HAP-1 (cell line): ENCODE measurements at regions not wholly inside any gene's neighbourhood (a gene's known extent, or its start where the extent isn't known, plus 50 kb on each side); places are given as distances from the start of the nearest gene placed in this dataset.

ENCODE experiments used
- DNase-seq, 2 experiments: peaks; one replicate each; pipeline ENCODE4 v3.0.0-alpha.2; 2016 to 2020; ENCODE audit warnings: low spot score in 2 of 2
- H3K27me3 ChIP-seq: fragments of 250-450 bp; sonication (Bioruptor Pico); 2 replicates; pipeline ENCODE4 v1.5.1; 2020; ENCODE audit warnings: low read depth, mild to moderate bottlenecking, moderate library complexity
- H3K36me3 ChIP-seq: fragments of 250-450 bp; sonication (Bioruptor Pico); replicated peaks from 2 replicates; pipeline ENCODE4 v1.5.1; 2020; ENCODE audit warnings: mild to moderate bottlenecking
- H3K4me1 ChIP-seq: fragments of 250-450 bp; sonication (Bioruptor Pico); 2 replicates; pipeline ENCODE4 v1.5.1; 2020; ENCODE audit warnings: mild to moderate bottlenecking
- H3K4me3 ChIP-seq: fragments of 250-450 bp; sonication (Bioruptor Pico); 2 replicates; pipeline ENCODE4 v1.5.1; 2020; ENCODE audit warnings: mild to moderate bottlenecking, moderate library complexity
- H3K9me3 ChIP-seq: fragments of 250-450 bp; sonication (Bioruptor Pico); 2 replicates; pipeline ENCODE4 v1.5.1; 2020; ENCODE audit warnings: mild to moderate bottlenecking, moderate library complexity
- in situ Hi-C: fragments of 300-500 bp; cut with MboI; formaldehyde crosslinking; loops from 3 replicates; pipeline ENCODE4 v1.14.3; 2020; ENCODE audit warnings: low sequenced_read_pairs, inconsistent platforms, mixed read lengths

GRCh38 chr2:57563015-57563414 is 483.6 kb upstream of the VRK2 start:
- Histone ChIP-seq H3K27me3 (no peaks in the 10 kb centered on the region), H3K4me3 (no peak overlapping the region), H3K36me3 (no peaks in the 10 kb centered on the region), H3K4me1 (no peaks in the 10 kb centered on the region), H3K9me3 (no peaks in the 10 kb centered on the region)
- in situ Hi-C loops = no loop called here
- DNase-seq = no peak

GRCh38 chr2:57567245-57567644 is 479.4 kb upstream of the VRK2 start:
- H3K27me3 ChIP-seq = 0 out of 2 replicates have a peak, but pooled peaks cover 4% of the 10 kb centered on the region
- no peaks in the 10 kb centered on the region for H3K36me3 ChIP-seq
- no peaks in the 10 kb centered on the region for H3K4me1 ChIP-seq
- in situ Hi-C loops = no loop called here
- H3K4me3 ChIP-seq = no peak overlapping the region
- no peak for DNase-seq
- H3K9me3 ChIP-seq = no peaks in the 10 kb centered on the region

GRCh38 chr2:57569396-57569795 is 477.2 kb upstream of the VRK2 start:
- Histone ChIP-seq H3K4me3 (no peak overlapping the region), H3K27me3 (0 out of 2 replicates have a peak, but pooled peaks cover 4% of the 10 kb centered on the region), H3K4me1 (no peaks in the 10 kb centered on the region), H3K36me3 (no peaks in the 10 kb centered on the region), H3K9me3 (no peaks in the 10 kb centered on the region)
- in situ Hi-C loops = no loop called here
- DNase-seq = no peak

- Histone ChIP-seq H3K4me3 (no peak overlapping the region), H3K36me3 (no peaks in the 10 kb centered on the region), H3K27me3 (0 out of 2 replicates have a peak, but pooled peaks cover 4% of the 10 kb centered on the region), H3K4me1 (no peaks in the 10 kb centered on the region), H3K9me3 (no peaks in the 10 kb centered on the region)
- DNase-seq = no peak
- in situ Hi-C loops = no loop called here
These were observed 475.6 kb upstream of the VRK2 start for GRCh38 chr2:57570961-57571360.

- Histone ChIP-seq H3K4me3 (no peak overlapping the region), H3K4me1 (no peaks in the 10 kb centered on the region), H3K36me3 (no peaks in the 10 kb centered on the region), H3K27me3 (peaks cover 4% of the 10 kb centered on the region; the same call in 1 of the 2 replicates), H3K9me3 (no peaks in the 10 kb centered on the region)
- DNase-seq = no peak
- in situ Hi-C loops = no loop called here
These were observed 470.8 kb upstream of the VRK2 start for GRCh38 chr2:57575700-57576268.

- Histone ChIP-seq H3K9me3 (no peaks in the 10 kb centered on the region), H3K4me1 (no peaks in the 10 kb centered on the region), H3K4me3 (no peak overlapping the region), H3K36me3 (no peaks in the 10 kb centered on the region), H3K27me3 (no peaks in the 10 kb centered on the region; the same call in 1 of the 2 replicates)
- in situ Hi-C loops = no loop called here
- no peak for DNase-seq
These were observed 469.6 kb upstream of the VRK2 start for GRCh38 chr2:57576983-57577382.

GRCh38 chr2:57597940-57598339 is 448.7 kb upstream of the VRK2 start:
- DNase-seq = no peak
- in situ Hi-C loops = no loop called here
- H3K4me1 ChIP-seq = no peaks in the 10 kb centered on the region
- H3K9me3 ChIP-seq = no peaks in the 10 kb centered on the region
- H3K27me3 ChIP-seq = no peaks in the 10 kb centered on the region
- no peaks in the 10 kb centered on the region for H3K36me3 ChIP-seq
- no peak overlapping the region for H3K4me3 ChIP-seq

GRCh38 chr2:57598551-57598950 is 448.1 kb upstream of the VRK2 start:
- DNase-seq = no peak
- Histone ChIP-seq H3K4me3 (no peak overlapping the region), H3K36me3 (no peaks in the 10 kb centered on the region), H3K4me1 (no peaks in the 10 kb centered on the region), H3K27me3 (no peaks in the 10 kb centered on the region), H3K9me3 (no peaks in the 10 kb centered on the region)
- in situ Hi-C loops = no loop called here

- no peak for DNase-seq
- H3K4me1 ChIP-seq = no peaks in the 10 kb centered on the region
- H3K4me3 ChIP-seq = no peak overlapping the region
- in situ Hi-C loops = no loop called here
- H3K27me3 ChIP-seq = no peaks in the 10 kb centered on the region
- H3K36me3 ChIP-seq = no peaks in the 10 kb centered on the region
- H3K9me3 ChIP-seq = no peaks in the 10 kb centered on the region
These were observed 443.9 kb upstream of the VRK2 start for GRCh38 chr2:57602733-57603132.

- Histone ChIP-seq H3K9me3 (no peaks in the 10 kb centered on the region), H3K4me3 (no peak overlapping the region), H3K27me3 (no peaks in the 10 kb centered on the region), H3K4me1 (no peaks in the 10 kb centered on the region), H3K36me3 (no peaks in the 10 kb centered on the region)
- DNase-seq = no peak
- in situ Hi-C loops = no loop called here
These were observed 431.6 kb upstream of the VRK2 start for GRCh38 chr2:57614988-57615387.

- H3K4me1 ChIP-seq = no peaks in the 10 kb centered on the region
- in situ Hi-C loops = no loop called here
- no peaks in the 10 kb centered on the region for H3K27me3 ChIP-seq
- H3K36me3 ChIP-seq = no peaks in the 10 kb centered on the region
- no peak for DNase-seq
- no peaks in the 10 kb centered on the region for H3K9me3 ChIP-seq
- no peak overlapping the region for H3K4me3 ChIP-seq
These were observed 430.6 kb upstream of the VRK2 start for GRCh38 chr2:57615855-57616556.

- Histone ChIP-seq H3K9me3 (no peaks in the 10 kb centered on the region), H3K27me3 (no peaks in the 10 kb centered on the region), H3K4me1 (peaks cover 2% of the 10 kb centered on the region; the same call in 1 of the 2 replicates), H3K36me3 (no peaks in the 10 kb centered on the region), H3K4me3 (no peak overlapping the region)
- no peak for DNase-seq
- in situ Hi-C loops = no loop called here
These were observed 429.3 kb upstream of the VRK2 start for GRCh38 chr2:57617318-57617717.

- in situ Hi-C loops = no loop called here
- Histone ChIP-seq H3K4me1 (peaks cover 3% of the 10 kb centered on the region; the same call in 1 of the 2 replicates), H3K27me3 (peaks cover 4% of the 10 kb centered on the region; the same call in 1 of the 2 replicates), H3K4me3 (no peak overlapping the region), H3K36me3 (no peaks in the 10 kb centered on the region), H3K9me3 (no peaks in the 10 kb centered on the region)
- DNase-seq = no peak
These were observed 425.4 kb upstream of the VRK2 start for GRCh38 chr2:57621122-57621663.

GRCh38 chr2:57622009-57622408 is 424.6 kb upstream of the VRK2 start:
- DNase-seq = peak in 1 of 2 experiments; percentile 81
- H3K36me3 ChIP-seq = no peaks in the 10 kb centered on the region
- no peak overlapping the region for H3K4me3 ChIP-seq
- peaks cover 4% of the 10 kb centered on the region; the same call in 1 of the 2 replicates for H3K27me3 ChIP-seq
- in situ Hi-C loops = no loop called here
- peaks cover 3% of the 10 kb centered on the region; the same call in 1 of the 2 replicates for H3K4me1 ChIP-seq
- H3K9me3 ChIP-seq = no peaks in the 10 kb centered on the region
